ENCODE measurements at regions not wholly inside any gene's neighbourhood (a gene's known extent, or its start where the extent isn't known, plus 50 kb on each side); places are given as distances from the start of the nearest gene placed in this dataset.

DNA sequence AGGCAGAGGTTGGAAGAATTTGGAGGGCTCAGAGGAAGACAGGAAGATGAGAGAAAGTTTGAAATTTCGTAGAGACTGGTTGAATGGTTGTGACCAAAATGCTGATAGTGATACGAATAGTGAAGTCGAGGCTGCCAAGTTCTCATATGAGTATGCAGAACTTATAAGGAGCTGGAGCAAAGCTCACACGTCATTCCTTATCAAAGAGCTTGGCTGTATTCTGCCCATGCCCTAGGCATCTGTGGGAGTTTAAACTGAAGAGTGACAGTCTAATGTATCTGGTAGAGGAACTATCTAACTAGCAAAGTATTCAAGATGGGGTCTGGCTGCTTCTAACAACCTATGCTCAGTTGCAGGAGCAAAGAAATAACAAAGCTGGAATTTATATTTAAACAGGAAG lies 102.1 kb downstream of the PCDH18 start:
- TF ChIP-seq POLR2A (IDR thresholded peaks at IDR 0.05): no peak
- no peak for TF ChIP-seq CTCF (IDR thresholded peaks at IDR 0.05)
- TF ChIP-seq POLR2AphosphoS5 (IDR thresholded peaks at IDR 0.05; ENCODE audit: insufficient read depth in 1 of 2, low read depth in 1 of 2): no peak

Data from vagina (tissue), 2 donors.